MCF 10A (cell line): ENCODE measurements at regions not wholly inside any gene's neighbourhood (a gene's known extent, or its start where the extent isn't known, plus 50 kb on each side); places are given as distances from the start of the nearest gene placed in this dataset.
A peak's percentile ranks its signal among the peaks of the same experiment; 100 is the strongest.

Experiments used
- BruUV-seq: library from RNA; stranded (reverse); fragments of 400-500 nt; replicated peaks from 2 replicates; lab custom pipeline; 2021; lab: Mats Ljungman, UMichigan
- CTCF ChIA-PET: fragments of 300-600 bp; sonication (Branson Sonifier 250); formaldehyde crosslinking; extraction: SDS; loops from one replicate; lab custom pipeline; 2021; ENCODE audit warnings: antibody characterized with exemption, inconsistent platforms; lab: Yijun Ruan, JAX
- POLR2A ChIA-PET: fragments of 300-600, 350-650 bp; sonication (Branson Sonifier 250); formaldehyde crosslinking; extraction: SDS; loops from one replicate; lab custom pipeline; 2020; ENCODE audit warnings: antibody characterized with exemption, inconsistent platforms; lab: Yijun Ruan, JAX
- DNase-seq: peaks from one replicate; pipeline ENCODE4 v3.0.0-alpha.2; 2018; ENCODE audit not compliant: unreplicated experiment
- H3K27ac Mint-ChIP-seq: one replicate; pipeline ENCODE4 v1.8.0; 2022; ENCODE audit warnings: mild to moderate bottlenecking, low read depth, mixed read lengths; ENCODE audit not compliant: unreplicated experiment
- H3K27me3 Mint-ChIP-seq: one replicate; pipeline ENCODE4 v1.8.0; 2022; ENCODE audit warnings: mixed read lengths; ENCODE audit not compliant: insufficient read depth, unreplicated experiment
- H3K36me3 Mint-ChIP-seq: one replicate; pipeline ENCODE4 v1.8.0; 2022; ENCODE audit warnings: mild to moderate bottlenecking, moderate library complexity, mixed read lengths; ENCODE audit not compliant: insufficient read depth, unreplicated experiment
- H3K4me1 Mint-ChIP-seq: one replicate; pipeline ENCODE4 v1.8.0; 2022; ENCODE audit warnings: mixed read lengths; ENCODE audit not compliant: insufficient read depth, unreplicated experiment
- H3K4me3 Mint-ChIP-seq: one replicate; pipeline ENCODE4 v1.8.0; 2022; ENCODE audit warnings: mild to moderate bottlenecking, moderate library complexity, mixed read lengths; ENCODE audit not compliant: unreplicated experiment
- H3K9me3 Mint-ChIP-seq: one replicate; pipeline ENCODE4 v1.8.0; 2022; ENCODE audit warnings: mixed read lengths; ENCODE audit not compliant: unreplicated experiment
- CTCF ChIP-seq: fragments of 200-600 bp; IDR thresholded peaks from one replicate; pipeline ENCODE4 v1.8.0; 2022; ENCODE audit warnings: antibody characterized with exemption, mild to moderate bottlenecking; ENCODE audit not compliant: unreplicated experiment
- intact Hi-C: fragments of 100-400 bp; cut with micrococcal nuclease; formaldehyde crosslinking; loops from 2 replicates; pipeline ENCODE4 v1.14.1; 2022

- no TSS peak for BruUV-seq
- no peaks in the 10 kb centered on the region for H3K27me3 Mint-ChIP-seq
- H3K27ac Mint-ChIP-seq, result no peak overlapping the region
- no peak for DNase-seq
- TF ChIP-seq CTCF, result no peak
- H3K4me1 Mint-ChIP-seq, result peaks cover 4% of the 10 kb centered on the region
- H3K36me3 Mint-ChIP-seq, result no peaks in the 10 kb centered on the region
- CTCF ChIA-PET, result no interaction called here
- POLR2A ChIA-PET, result interaction anchor here (0.8 kb wide), 1 partner anchor 1126 kb away, joined by 3 read pairs; no protein-coding TSS in a partner anchor
- intact Hi-C loops, result no loop called here
- H3K9me3 Mint-ChIP-seq, result no peaks in the 10 kb centered on the region
- no peak overlapping the region for H3K4me3 Mint-ChIP-seq
Observed at GRCh38 chr4:125016892-125017299, 297.9 kb upstream of the FAT4 start.

GRCh38 chr4:125013891-125014290 lies 300.9 kb upstream of the FAT4 start:
- Mint-ChIP-seq H3K9me3 (no peaks in the 10 kb centered on the region), H3K4me3 (no peak overlapping the region), H3K36me3 (no peaks in the 10 kb centered on the region), H3K27me3 (no peaks in the 10 kb centered on the region), H3K4me1 (no peaks in the 10 kb centered on the region), H3K27ac (no peak overlapping the region)
- DNase-seq, result peak; percentile 1
- POLR2A ChIA-PET, result no interaction called here
- TF ChIP-seq CTCF, result no peak
- intact Hi-C loops, result no loop called here
- BruUV-seq, result no TSS peak
- CTCF ChIA-PET, result interaction anchor here (0.6 to 1.7 kb wide), 2 partner anchors 9 to 12 kb away, joined by 3 to 6 read pairs; no protein-coding TSS in a partner anchor

GRCh38 chr4:125011646-125012045 lies 299.1 kb upstream of the ANKRD50 start:
- H3K27ac Mint-ChIP-seq, result no peak overlapping the region
- H3K27me3 Mint-ChIP-seq, result no peaks in the 10 kb centered on the region
- no peaks in the 10 kb centered on the region for H3K36me3 Mint-ChIP-seq
- TF ChIP-seq CTCF, result no peak
- DNase-seq, result no peak
- no TSS peak for BruUV-seq
- H3K4me1 Mint-ChIP-seq, result no peaks in the 10 kb centered on the region
- intact Hi-C loops, result no loop called here
- H3K4me3 Mint-ChIP-seq, result no peak overlapping the region
- CTCF ChIA-PET, result no interaction called here
- peaks cover 5% of the 10 kb centered on the region for H3K9me3 Mint-ChIP-seq
- POLR2A ChIA-PET, result no interaction called here

- CTCF ChIA-PET, result no interaction called here
- no peak overlapping the region for H3K4me3 Mint-ChIP-seq
- H3K27ac Mint-ChIP-seq, result no peak overlapping the region
- H3K27me3 Mint-ChIP-seq, result no peaks in the 10 kb centered on the region
- peaks cover 8% of the 10 kb centered on the region for H3K9me3 Mint-ChIP-seq
- no peak for TF ChIP-seq CTCF
- no peak for DNase-seq
- no TSS peak for BruUV-seq
- POLR2A ChIA-PET, result interaction anchor here (0.7 to 1.1 kb wide), 3 partner anchors 7 to 254 kb away, joined by 3 read pairs; no protein-coding TSS in a partner anchor
- no peaks in the 10 kb centered on the region for H3K36me3 Mint-ChIP-seq
- no peaks in the 10 kb centered on the region for H3K4me1 Mint-ChIP-seq
- intact Hi-C loops, result no loop called here
Observed at GRCh38 chr4:125010796-125011503, 298.4 kb upstream of the ANKRD50 start.
